ENCODE measurements at regions not wholly inside any gene's neighbourhood (a gene's known extent, or its start where the extent isn't known, plus 50 kb on each side); places are given as distances from the start of the nearest gene placed in this dataset.

DNA sequence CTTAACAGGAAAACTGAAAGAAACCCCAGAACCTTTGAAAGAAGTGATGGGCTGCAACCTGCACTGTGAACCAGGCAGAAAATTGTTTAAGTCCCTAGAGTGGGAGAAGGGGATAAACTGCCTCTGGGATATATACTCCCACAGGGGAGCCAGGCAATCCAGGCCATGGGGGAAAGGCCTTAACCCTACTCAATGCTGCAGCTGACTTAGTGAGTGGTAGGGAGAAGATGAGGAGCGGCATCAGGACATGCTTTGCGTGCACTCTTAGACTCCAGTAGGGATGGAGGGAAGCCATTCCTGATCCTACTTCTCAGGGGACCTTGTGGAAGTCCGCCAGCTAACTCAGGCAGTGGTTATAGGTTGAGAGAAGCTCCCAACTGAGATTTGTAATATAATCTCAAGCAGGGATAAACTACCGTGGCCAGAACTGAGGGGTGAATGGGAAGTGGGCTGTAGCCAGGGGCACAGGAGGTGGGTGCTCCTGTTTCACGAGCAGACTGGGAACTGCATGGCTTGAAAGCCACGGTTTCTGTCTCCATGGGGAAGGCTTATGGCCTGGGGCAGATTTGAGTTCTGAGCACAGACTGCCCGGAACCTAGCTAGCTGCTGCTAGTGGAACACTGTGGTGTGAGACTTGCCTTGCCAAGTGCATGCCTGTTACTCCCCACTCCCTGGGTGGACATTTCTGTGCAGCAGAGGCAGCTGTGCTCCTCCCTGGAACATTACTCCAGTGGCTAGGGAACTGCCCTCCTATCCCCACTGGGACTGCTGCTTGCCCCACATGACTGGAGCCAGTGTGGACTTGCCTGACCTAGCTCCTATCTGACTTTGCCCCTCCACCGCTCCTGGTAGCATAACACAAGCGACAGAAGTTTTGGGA, 119.2 kb upstream of the SCAF11 start:
- TF ChIP-seq POLR2A (IDR thresholded peaks at IDR 0.05; ENCODE audit: low read depth) (no peak), EP300 (IDR thresholded peaks at IDR 0.05) (no peak)
- TF ChIP-seq, protein P1, sequence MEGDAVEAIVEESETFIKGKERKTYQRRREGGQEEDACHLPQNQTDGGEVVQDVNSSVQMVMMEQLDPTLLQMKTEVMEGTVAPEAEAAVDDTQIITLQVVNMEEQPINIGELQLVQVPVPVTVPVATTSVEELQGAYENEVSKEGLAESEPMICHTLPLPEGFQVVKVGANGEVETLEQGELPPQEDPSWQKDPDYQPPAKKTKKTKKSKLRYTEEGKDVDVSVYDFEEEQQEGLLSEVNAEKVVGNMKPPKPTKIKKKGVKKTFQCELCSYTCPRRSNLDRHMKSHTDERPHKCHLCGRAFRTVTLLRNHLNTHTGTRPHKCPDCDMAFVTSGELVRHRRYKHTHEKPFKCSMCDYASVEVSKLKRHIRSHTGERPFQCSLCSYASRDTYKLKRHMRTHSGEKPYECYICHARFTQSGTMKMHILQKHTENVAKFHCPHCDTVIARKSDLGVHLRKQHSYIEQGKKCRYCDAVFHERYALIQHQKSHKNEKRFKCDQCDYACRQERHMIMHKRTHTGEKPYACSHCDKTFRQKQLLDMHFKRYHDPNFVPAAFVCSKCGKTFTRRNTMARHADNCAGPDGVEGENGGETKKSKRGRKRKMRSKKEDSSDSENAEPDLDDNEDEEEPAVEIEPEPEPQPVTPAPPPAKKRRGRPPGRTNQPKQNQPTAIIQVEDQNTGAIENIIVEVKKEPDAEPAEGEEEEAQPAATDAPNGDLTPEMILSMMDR (IDR thresholded peaks at IDR 0.05), result no peak

Data from esophagus muscularis mucosa (tissue), 4 donors.